ENCODE measurements at regions not wholly inside any gene's neighbourhood (a gene's known extent, or its start where the extent isn't known, plus 50 kb on each side); places are given as distances from the start of the nearest gene placed in this dataset.

DNA sequence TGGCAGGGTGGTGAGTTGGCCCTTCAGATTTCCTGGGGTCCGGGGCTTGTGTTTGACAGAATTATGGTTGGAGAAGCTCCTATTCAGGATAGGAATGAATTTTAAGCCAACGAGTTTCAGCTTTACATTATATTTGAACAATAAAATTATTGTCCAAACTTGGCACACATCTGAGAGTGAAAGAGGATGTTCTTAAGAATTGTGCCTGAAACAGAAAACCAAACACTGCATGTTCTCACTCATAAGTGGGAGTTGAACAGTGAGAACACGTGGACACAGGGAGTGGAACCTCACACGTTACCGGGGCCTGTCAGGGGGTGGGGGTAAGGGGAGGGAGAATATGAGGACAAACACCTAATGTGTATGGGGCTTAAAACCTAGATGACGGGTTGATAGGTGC is 111.8 kb upstream of the ACTBL2 start:
- no peaks in the 10 kb centered on the region for H3F3A ChIP-seq (replicated peaks; ENCODE audit: insufficient read depth)
- H3K4me2 ChIP-seq, result no peak overlapping the region
- no peaks in the 10 kb centered on the region; a peak in 1 of 4 replicates for H3K4me1 ChIP-seq (ENCODE audit: control insufficient read depth in 1 of 2, insufficient read depth in 2 of 2, low read depth in 1 of 2, low read length in 1 of 2)
- H3K36me3 ChIP-seq (replicated peaks in 1 of 2; ENCODE audit: control insufficient read depth in 1 of 2, insufficient read depth in 2 of 2, low read length in 1 of 2), result no peaks in the 10 kb centered on the region
- WGBS (ENCODE audit: low lambda C conversion rate), result 80% methylated on average over 6 of the region's 6 CpGs
- DNase-seq, result no peak
- no peaks in the 10 kb centered on the region for H3K9me2 ChIP-seq
- no peaks in the 10 kb centered on the region for H4K20me1 ChIP-seq (ENCODE audit: insufficient read depth)
- H3K9me3 ChIP-seq, result no peaks in the 10 kb centered on the region
- POLR2A ChIA-PET, result no interaction called here
- no peak overlapping the region for H3K9ac ChIP-seq
- H2AFZ ChIP-seq (ENCODE audit: low read depth), result no peak overlapping the region
- TF ChIP-seq, protein P1, sequence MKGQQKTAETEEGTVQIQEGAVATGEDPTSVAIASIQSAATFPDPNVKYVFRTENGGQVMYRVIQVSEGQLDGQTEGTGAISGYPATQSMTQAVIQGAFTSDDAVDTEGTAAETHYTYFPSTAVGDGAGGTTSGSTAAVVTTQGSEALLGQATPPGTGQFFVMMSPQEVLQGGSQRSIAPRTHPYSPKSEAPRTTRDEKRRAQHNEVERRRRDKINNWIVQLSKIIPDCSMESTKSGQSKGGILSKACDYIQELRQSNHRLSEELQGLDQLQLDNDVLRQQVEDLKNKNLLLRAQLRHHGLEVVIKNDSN (IDR thresholded peaks at IDR 0.05; ENCODE audit: borderline replicate concordance, low read depth), result no peak
- TF ChIP-seq NRF1 (IDR thresholded peaks at IDR 0.05; ENCODE audit: low read depth, low read length), result no peak
- no peak for TF ChIP-seq FOSL2 (IDR thresholded peaks at IDR 0.05; ENCODE audit: borderline replicate concordance, low read depth)
- TF ChIP-seq RCOR1 (IDR thresholded peaks at IDR 0.05; ENCODE audit: low read length), result no peak
- TF ChIP-seq SMC3 (IDR thresholded peaks at IDR 0.05; ENCODE audit: low read depth, low read length), result no peak
- TF ChIP-seq FOXJ3 (CRISPR knock-in tag; IDR thresholded peaks at IDR 0.05), result no peak
- TF ChIP-seq MEF2A (IDR thresholded peaks at IDR 0.05; ENCODE audit: borderline replicate concordance, low read depth), result no peak
- TF ChIP-seq, protein P2, sequence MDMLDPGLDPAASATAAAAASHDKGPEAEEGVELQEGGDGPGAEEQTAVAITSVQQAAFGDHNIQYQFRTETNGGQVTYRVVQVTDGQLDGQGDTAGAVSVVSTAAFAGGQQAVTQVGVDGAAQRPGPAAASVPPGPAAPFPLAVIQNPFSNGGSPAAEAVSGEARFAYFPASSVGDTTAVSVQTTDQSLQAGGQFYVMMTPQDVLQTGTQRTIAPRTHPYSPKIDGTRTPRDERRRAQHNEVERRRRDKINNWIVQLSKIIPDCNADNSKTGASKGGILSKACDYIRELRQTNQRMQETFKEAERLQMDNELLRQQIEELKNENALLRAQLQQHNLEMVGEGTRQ (IDR thresholded peaks at IDR 0.05; ENCODE audit: borderline replicate concordance, low read depth, low read length), result no peak
- no peak for TF ChIP-seq GABPA (IDR thresholded peaks at IDR 0.05; ENCODE audit: low read depth)
- no peak for TF ChIP-seq RAD21 (IDR thresholded peaks at IDR 0.05; ENCODE audit: low read length)
- TF ChIP-seq, protein P3, sequence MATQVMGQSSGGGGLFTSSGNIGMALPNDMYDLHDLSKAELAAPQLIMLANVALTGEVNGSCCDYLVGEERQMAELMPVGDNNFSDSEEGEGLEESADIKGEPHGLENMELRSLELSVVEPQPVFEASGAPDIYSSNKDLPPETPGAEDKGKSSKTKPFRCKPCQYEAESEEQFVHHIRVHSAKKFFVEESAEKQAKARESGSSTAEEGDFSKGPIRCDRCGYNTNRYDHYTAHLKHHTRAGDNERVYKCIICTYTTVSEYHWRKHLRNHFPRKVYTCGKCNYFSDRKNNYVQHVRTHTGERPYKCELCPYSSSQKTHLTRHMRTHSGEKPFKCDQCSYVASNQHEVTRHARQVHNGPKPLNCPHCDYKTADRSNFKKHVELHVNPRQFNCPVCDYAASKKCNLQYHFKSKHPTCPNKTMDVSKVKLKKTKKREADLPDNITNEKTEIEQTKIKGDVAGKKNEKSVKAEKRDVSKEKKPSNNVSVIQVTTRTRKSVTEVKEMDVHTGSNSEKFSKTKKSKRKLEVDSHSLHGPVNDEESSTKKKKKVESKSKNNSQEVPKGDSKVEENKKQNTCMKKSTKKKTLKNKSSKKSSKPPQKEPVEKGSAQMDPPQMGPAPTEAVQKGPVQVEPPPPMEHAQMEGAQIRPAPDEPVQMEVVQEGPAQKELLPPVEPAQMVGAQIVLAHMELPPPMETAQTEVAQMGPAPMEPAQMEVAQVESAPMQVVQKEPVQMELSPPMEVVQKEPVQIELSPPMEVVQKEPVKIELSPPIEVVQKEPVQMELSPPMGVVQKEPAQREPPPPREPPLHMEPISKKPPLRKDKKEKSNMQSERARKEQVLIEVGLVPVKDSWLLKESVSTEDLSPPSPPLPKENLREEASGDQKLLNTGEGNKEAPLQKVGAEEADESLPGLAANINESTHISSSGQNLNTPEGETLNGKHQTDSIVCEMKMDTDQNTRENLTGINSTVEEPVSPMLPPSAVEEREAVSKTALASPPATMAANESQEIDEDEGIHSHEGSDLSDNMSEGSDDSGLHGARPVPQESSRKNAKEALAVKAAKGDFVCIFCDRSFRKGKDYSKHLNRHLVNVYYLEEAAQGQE (IDR thresholded peaks at IDR 0.05; ENCODE audit: low read depth, low read length), result no peak
- TF ChIP-seq SIN3A (IDR thresholded peaks at IDR 0.05; ENCODE audit: borderline replicate concordance, low read depth, low read length), result no peak
- TF ChIP-seq FOXM1 (IDR thresholded peaks at IDR 0.05; ENCODE audit: low read depth), result no peak
- TF ChIP-seq ELF1 (IDR thresholded peaks at IDR 0.05), result no peak
- no peak for TF ChIP-seq TCF12 (IDR thresholded peaks at IDR 0.05)
- TF ChIP-seq JUND (IDR thresholded peaks at IDR 0.05), result no peak
- TF ChIP-seq POLR2AphosphoS5 (IDR thresholded peaks at IDR 0.05; ENCODE audit: low read depth, low read length), result no peak
- TF ChIP-seq, protein P4, sequence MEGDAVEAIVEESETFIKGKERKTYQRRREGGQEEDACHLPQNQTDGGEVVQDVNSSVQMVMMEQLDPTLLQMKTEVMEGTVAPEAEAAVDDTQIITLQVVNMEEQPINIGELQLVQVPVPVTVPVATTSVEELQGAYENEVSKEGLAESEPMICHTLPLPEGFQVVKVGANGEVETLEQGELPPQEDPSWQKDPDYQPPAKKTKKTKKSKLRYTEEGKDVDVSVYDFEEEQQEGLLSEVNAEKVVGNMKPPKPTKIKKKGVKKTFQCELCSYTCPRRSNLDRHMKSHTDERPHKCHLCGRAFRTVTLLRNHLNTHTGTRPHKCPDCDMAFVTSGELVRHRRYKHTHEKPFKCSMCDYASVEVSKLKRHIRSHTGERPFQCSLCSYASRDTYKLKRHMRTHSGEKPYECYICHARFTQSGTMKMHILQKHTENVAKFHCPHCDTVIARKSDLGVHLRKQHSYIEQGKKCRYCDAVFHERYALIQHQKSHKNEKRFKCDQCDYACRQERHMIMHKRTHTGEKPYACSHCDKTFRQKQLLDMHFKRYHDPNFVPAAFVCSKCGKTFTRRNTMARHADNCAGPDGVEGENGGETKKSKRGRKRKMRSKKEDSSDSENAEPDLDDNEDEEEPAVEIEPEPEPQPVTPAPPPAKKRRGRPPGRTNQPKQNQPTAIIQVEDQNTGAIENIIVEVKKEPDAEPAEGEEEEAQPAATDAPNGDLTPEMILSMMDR (IDR thresholded peaks at IDR 0.05), result no peak
- TF ChIP-seq YY1 (IDR thresholded peaks at IDR 0.05; ENCODE audit: low read depth), result no peak
- no peak for TF ChIP-seq CHD2 (IDR thresholded peaks at IDR 0.05; ENCODE audit: low read length, partially characterized antibody)
- CTCF ChIA-PET, result interaction anchor here (1.2 kb wide), 1 partner anchor 99 kb away, joined by 3 read pairs; no protein-coding TSS in a partner anchor
- no peaks in the 10 kb centered on the region for H3K27me3 ChIP-seq (ENCODE audit: insufficient read depth)
- no peaks in the 10 kb centered on the region for H3K79me2 ChIP-seq (ENCODE audit: insufficient read depth)
- H3K27ac ChIP-seq (ENCODE audit: low read depth in 2 of 2, low read length in 1 of 2), result no peak overlapping the region
- H3K4me3 ChIP-seq (ENCODE audit: low read depth in 2 of 2, low read length in 1 of 2), result no peak overlapping the region
